ENCODE measurements at regions not wholly inside any gene's neighbourhood (a gene's known extent, or its start where the extent isn't known, plus 50 kb on each side); places are given as distances from the start of the nearest gene placed in this dataset.

DNA sequence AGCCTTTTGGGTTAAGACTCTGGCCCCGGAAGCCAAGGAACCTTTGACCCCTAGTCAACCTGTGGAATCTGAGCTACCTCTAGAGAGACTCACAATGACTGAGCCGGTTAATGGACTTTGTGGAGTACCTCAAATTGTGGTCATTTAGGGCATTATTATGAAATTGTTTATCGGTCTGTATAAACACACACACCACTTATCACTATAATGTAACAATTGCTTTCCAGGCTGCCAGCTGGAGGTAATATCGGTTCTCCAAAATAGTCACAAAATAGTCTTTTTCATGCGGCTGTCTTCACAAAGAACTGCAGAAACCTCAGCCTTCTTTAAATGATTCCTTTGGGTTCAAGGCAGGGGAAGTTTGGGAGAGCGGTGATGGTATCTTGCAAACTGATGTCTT, 144.2 kb downstream of the DACT1 start:
- TF ChIP-seq, protein P1, sequence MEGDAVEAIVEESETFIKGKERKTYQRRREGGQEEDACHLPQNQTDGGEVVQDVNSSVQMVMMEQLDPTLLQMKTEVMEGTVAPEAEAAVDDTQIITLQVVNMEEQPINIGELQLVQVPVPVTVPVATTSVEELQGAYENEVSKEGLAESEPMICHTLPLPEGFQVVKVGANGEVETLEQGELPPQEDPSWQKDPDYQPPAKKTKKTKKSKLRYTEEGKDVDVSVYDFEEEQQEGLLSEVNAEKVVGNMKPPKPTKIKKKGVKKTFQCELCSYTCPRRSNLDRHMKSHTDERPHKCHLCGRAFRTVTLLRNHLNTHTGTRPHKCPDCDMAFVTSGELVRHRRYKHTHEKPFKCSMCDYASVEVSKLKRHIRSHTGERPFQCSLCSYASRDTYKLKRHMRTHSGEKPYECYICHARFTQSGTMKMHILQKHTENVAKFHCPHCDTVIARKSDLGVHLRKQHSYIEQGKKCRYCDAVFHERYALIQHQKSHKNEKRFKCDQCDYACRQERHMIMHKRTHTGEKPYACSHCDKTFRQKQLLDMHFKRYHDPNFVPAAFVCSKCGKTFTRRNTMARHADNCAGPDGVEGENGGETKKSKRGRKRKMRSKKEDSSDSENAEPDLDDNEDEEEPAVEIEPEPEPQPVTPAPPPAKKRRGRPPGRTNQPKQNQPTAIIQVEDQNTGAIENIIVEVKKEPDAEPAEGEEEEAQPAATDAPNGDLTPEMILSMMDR (IDR thresholded peaks at IDR 0.05; ENCODE audit: insufficient read depth in 1 of 2, low read depth in 1 of 2, low read length in 1 of 2, severe bottlenecking in 1 of 2, unreplicated experiment in 1 of 2): no peak
- intact Hi-C loops (cut with micrococcal nuclease; ENCODE audit: unreplicated experiment): no loop called here
- H3K36me3 ChIP-seq (ENCODE audit: control insufficient read depth, insufficient read depth, low read length): no peaks in the 10 kb centered on the region
- Mint-ChIP-seq H3K27ac (ENCODE audit: unreplicated experiment) (no peak overlapping the region), H3K36me3 (ENCODE audit: insufficient read depth, unreplicated experiment) (no peaks in the 10 kb centered on the region), H3K4me1 (ENCODE audit: low read depth, unreplicated experiment) (peaks cover 8% of the 10 kb centered on the region), H3K4me3 (ENCODE audit: unreplicated experiment) (no peak overlapping the region), H3K9me3 (ENCODE audit: unreplicated experiment) (no peaks in the 10 kb centered on the region), H3K27me3 (ENCODE audit: insufficient read depth, unreplicated experiment) (no peaks in the 10 kb centered on the region)
- no peaks in the 10 kb centered on the region for H3K27me3 ChIP-seq (replicated peaks; ENCODE audit: control insufficient read depth, insufficient read depth, low read length)
- POLR2A ChIA-PET: no interaction called here
- no peak overlapping the region for H3K4me3 ChIP-seq (ENCODE audit: low read depth, low read length)
- no peaks in the 10 kb centered on the region for H3K9me3 ChIP-seq
- no peak for DNase-seq
- peaks cover 8% of the 10 kb centered on the region; the same call in 1 of the 2 replicates for H3K4me1 ChIP-seq
- no TSS peak for BruUV-seq (replicated peaks)
- CTCF ChIA-PET: no interaction called here

DNA sequence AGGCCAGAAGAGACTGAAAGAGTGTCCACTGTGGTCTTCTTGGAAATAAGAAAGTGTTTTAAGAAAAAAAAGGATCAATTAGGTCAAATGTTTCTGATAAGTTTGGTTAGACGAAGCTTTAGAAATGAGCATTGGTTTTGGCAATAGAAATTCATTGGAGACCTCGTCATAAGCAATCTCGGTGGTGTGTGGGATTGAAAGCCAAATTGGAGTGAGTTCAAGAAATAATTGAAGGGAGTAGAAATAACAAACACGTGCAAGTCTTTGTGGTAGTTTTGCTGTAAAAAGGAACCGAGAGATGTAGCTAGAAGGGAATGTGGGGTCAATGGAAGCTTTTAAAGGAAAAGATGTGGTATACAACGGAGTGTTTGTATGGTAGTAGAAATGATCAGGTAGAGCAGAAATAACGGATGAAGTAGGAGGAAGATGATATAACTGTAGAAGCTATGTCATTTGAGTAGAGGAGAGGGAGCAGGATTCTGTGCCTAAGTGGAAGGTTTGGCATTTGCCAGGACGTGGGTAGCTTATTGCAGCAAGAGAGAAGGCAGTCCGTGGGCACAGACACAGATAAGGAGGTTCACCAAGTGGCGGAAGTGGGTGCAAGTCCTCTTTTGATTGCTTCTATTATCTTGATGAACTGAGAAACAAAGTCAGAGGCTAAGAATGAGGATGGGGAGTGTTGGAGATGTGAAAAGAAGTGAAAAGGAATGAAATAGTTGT, 146.2 kb downstream of the DACT1 start:
- no peaks in the 10 kb centered on the region for H3K36me3 Mint-ChIP-seq (ENCODE audit: insufficient read depth, unreplicated experiment)
- no peak overlapping the region for H3K4me3 ChIP-seq (ENCODE audit: low read depth, low read length)
- H3K27ac Mint-ChIP-seq (ENCODE audit: unreplicated experiment): no peak overlapping the region
- H3K27me3 ChIP-seq (replicated peaks; ENCODE audit: control insufficient read depth, insufficient read depth, low read length): no peaks in the 10 kb centered on the region
- H3K27me3 Mint-ChIP-seq (ENCODE audit: insufficient read depth, unreplicated experiment): no peaks in the 10 kb centered on the region
- peaks cover 8% of the 10 kb centered on the region; the same call in 1 of the 2 replicates for H3K4me1 ChIP-seq
- TF ChIP-seq, protein P1 (IDR thresholded peaks at IDR 0.05; ENCODE audit: insufficient read depth in 1 of 2, low read depth in 1 of 2, low read length in 1 of 2, severe bottlenecking in 1 of 2, unreplicated experiment in 1 of 2): no peak
- DNase-seq: no peak
- H3K9me3 ChIP-seq: no peaks in the 10 kb centered on the region
- CTCF ChIA-PET: interaction anchor here (0.9 kb wide), 1 partner anchor 11 kb away, joined by 3 read pairs; no protein-coding TSS in a partner anchor
- no peaks in the 10 kb centered on the region for H3K9me3 Mint-ChIP-seq (ENCODE audit: unreplicated experiment)
- no peak overlapping the region for H3K4me3 Mint-ChIP-seq (ENCODE audit: unreplicated experiment)
- no TSS peak for BruUV-seq (replicated peaks)
- intact Hi-C loops (cut with micrococcal nuclease; ENCODE audit: unreplicated experiment): no loop called here
- no peaks in the 10 kb centered on the region for H3K4me1 Mint-ChIP-seq (ENCODE audit: low read depth, unreplicated experiment)
- no peaks in the 10 kb centered on the region for H3K36me3 ChIP-seq (ENCODE audit: control insufficient read depth, insufficient read depth, low read length)
- POLR2A ChIA-PET: no interaction called here

DNA sequence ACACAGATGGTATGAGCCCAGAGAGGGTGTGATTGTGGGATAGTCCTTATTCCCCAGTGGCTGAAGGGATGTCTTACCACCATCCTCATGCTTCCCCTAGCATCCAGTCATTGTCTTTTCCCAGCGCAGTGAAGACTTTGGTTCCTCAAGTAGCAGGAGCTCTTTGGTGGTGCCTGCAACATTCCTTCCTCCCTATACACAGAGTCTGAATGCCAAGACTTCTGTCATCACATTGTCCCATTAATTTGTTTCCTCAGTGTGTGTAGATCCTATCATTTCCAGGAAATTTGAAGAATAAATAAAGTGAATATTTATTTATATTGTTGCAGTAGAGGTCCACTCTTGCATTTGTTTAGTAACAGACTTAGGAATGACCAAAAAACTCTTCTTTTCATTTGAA, 147.2 kb downstream of the DACT1 start:
- TF ChIP-seq, protein P1 (IDR thresholded peaks at IDR 0.05; ENCODE audit: insufficient read depth in 1 of 2, low read depth in 1 of 2, low read length in 1 of 2, severe bottlenecking in 1 of 2, unreplicated experiment in 1 of 2): no peak
- H3K9me3 Mint-ChIP-seq (ENCODE audit: unreplicated experiment): no peaks in the 10 kb centered on the region

More for the DNA sequence above, 147.2 kb downstream of the DACT1 start:
- Histone ChIP-seq H3K27me3 (replicated peaks; ENCODE audit: control insufficient read depth, insufficient read depth, low read length) (no peaks in the 10 kb centered on the region), H3K9me3 (no peaks in the 10 kb centered on the region), H3K36me3 (ENCODE audit: control insufficient read depth, insufficient read depth, low read length) (no peaks in the 10 kb centered on the region), H3K4me3 (ENCODE audit: low read depth, low read length) (no peak overlapping the region), H3K4me1 (peaks cover 8% of the 10 kb centered on the region; the same call in 1 of the 2 replicates)
- no TSS peak for BruUV-seq (replicated peaks)
- Mint-ChIP-seq H3K4me1 (ENCODE audit: low read depth, unreplicated experiment) (no peaks in the 10 kb centered on the region), H3K27ac (ENCODE audit: unreplicated experiment) (no peak overlapping the region), H3K36me3 (ENCODE audit: insufficient read depth, unreplicated experiment) (no peaks in the 10 kb centered on the region), H3K4me3 (ENCODE audit: unreplicated experiment) (no peak overlapping the region), H3K27me3 (ENCODE audit: insufficient read depth, unreplicated experiment) (no peaks in the 10 kb centered on the region)
- CTCF ChIA-PET: no interaction called here
- DNase-seq: no peak
- intact Hi-C loops (cut with micrococcal nuclease; ENCODE audit: unreplicated experiment): no loop called here
- POLR2A ChIA-PET: no interaction called here
